ENCODE measurements at regions not wholly inside any gene's neighbourhood (a gene's known extent, or its start where the extent isn't known, plus 50 kb on each side); places are given as distances from the start of the nearest gene placed in this dataset.
"Not testable (repeated sequence)": the region's sequence is repeated elsewhere in the genome, so short reads cannot be mapped to it uniquely, and the experiment has no call there.

- no peak for DNase-seq (ENCODE audit: low read depth in 2 of 2)
Measured at GRCh38 chr16:60013076-60013475, 1279.0 kb upstream of the GOT2 start.

DNA sequence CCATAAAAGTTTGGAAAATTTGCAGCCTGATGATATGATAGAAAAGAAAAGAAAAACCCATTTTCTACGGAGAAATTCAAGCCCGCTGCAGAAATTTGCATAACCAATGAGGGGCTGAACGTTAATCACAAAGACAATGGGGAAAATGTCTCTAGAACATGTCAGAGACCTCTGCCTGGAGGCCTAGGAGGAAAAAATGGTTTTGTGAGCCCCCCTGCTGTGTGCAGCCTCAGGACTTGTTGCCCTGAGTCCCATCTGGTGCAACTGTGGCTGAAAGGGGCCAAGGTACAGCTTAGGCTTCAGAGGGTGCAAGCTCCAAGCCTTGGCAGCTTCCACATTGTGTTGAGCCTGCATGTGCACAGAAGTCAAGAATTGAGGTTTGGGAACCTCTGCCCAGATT, 1267.4 kb upstream of the GOT2 start:
- no peak for DNase-seq (ENCODE audit: low read depth in 2 of 2)

GRCh38 chr16:59997706-59998105, 1263.6 kb upstream of the GOT2 start:
- DNase-seq (ENCODE audit: low read depth in 2 of 2): no peak

DNA sequence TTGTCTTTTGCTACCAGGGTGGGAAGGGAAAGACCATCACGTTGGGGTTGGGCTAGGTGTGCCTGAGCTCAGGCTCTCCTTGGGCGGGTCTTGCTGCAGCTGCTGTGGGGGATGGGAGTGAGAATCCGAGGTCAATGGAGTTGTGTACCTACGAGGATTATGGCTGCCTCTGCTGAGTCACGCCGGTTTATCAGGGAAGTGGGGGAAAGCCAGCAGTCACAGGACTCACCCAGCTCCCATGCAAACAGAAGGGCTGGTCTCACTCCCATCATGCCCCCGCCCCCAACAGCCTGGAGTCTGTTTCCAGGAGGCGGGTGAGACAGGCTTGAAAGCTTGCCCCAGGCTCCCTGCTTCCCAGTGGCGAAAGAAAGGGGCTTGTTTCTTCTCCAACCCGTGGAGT, 1259.0 kb upstream of the GOT2 start:
- no peak for DNase-seq (ENCODE audit: low read depth in 2 of 2)

- no peak for DNase-seq (ENCODE audit: low read depth in 2 of 2)
Measured at GRCh38 chr16:59991171-59991570, 1257.1 kb upstream of the GOT2 start.

DNA sequence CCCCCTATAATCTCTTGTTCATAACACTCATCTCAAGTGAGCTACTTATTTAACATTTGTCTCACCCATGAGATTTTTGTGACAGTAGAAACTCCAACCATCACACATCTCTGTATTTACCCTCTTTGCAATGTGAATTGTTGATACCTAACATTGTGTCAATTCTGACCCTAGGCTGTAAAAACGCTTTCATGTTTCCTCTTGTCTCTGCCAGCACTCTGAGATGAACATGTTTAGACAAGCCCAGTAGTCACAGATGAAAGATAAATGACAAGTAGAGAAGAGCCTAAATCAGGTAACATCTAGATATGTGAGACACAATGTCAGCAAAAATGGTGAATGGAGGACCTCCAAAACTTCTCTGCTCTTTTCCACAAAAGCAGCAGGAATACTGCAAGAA, 1254.5 kb upstream of the GOT2 start:
- DNase-seq (ENCODE audit: low read depth in 2 of 2): no peak

GRCh38 chr16:59975953-59976352, 1241.8 kb upstream of the GOT2 start:
- no peak for DNase-seq (ENCODE audit: low read depth in 2 of 2)

DNA sequence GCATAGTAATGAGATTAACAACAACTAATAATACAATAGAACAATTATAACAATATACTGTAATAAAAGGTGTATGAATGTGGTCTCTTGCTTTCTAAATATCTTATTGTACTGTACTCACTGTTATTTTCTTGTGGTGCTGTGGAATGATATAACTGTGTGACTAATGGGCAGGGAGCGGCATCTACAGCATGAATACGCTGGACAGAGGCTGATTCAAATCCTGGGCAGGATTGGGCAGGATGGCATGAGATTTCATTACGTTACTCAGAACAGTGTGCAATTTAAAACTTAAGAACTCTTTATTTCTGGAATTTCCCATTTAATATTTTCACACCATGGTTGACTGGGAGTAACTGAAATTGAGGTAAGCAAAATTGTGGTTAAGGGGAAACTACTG, 1239.8 kb upstream of the GOT2 start:
- DNase-seq (ENCODE audit: low read depth in 2 of 2): no peak

DNA sequence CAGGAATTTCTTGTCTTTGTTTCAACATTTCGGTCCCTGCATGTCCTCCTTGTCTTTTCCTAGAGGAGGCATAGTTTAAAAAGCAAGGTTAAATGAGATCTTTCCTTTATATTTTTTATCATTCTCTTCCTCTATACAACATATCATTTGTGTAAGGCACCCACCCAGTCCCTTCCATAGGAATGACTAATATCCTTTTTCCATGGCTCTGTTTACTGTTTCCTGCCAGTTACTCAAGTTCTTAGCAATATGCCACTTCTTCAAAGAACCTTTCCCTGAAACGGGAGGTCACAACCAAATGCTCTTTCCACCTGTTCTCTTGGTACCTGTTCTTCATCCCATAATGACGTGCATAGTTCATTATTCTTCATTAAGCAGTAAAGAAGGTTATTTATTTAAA, 1237.1 kb upstream of the GOT2 start:
- no peak for DNase-seq (ENCODE audit: low read depth in 2 of 2)

GRCh38 chr16:59964232-59964924, 1230.3 kb upstream of the GOT2 start:
- DNase-seq (ENCODE audit: low read depth in 2 of 2): no peak

- no peak for DNase-seq (ENCODE audit: low read depth in 2 of 2)
Measured at GRCh38 chr16:59959311-59959710, 1225.2 kb upstream of the GOT2 start.

DNA sequence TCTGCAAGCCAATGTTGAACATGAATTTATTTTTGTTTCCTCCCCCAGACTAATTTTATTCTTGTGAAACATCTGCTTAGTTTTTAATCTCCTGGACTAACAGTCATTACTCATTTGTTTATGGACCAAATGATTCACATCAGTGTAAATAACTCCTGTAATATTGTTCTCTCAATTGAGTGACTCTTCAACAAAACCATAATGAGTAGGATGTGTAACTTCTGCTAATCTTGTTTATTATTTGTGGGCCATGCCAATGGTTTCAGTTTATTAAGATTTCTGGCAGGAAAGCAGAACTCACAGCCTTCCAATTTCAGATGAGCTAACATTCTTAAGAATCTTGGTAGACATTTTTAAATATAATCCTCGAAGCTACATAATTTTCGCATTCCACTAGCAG, 1216.3 kb upstream of the GOT2 start:
- no peak for DNase-seq (ENCODE audit: low read depth in 2 of 2)

DNA sequence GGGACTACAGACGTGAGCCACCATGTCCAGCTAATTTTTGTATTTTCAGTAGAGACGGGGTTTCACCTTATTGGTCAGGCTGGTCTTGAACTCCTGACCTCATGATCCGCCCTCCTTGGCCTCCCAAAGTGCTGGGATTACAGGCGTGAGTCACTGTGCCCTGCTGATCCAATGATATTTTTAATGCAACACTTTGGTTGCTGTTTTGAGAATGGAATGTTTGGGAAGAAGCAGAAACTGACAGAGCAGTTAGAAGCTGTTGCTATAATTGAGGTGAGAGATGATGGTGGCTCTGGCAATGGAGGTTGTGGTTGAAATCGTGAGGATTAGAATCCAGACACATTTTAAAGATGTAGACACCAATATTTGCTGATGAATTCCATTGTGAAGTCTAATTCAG, 1209.9 kb upstream of the GOT2 start:
- not testable (repeated sequence) for DNase-seq (ENCODE audit: low read depth in 2 of 2)

DNA sequence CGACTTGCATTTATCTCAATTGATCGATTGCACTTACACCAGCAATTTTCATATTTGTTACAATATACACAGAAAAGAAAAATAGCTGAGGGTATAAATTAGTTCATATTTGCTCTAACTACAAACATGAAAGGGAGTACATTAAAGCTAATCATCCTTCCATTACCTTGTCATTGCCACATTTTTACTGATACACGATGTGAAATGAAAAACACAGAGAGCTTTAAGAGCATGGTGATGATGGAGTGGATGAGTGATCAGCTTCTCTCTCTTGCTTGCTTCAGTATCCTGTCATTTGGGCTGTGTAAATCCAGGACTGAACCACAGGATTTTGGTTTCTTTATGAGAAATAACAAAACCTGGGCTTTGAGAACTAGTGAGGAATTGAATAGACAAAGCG, 1207.5 kb upstream of the GOT2 start:
- no peak for DNase-seq (ENCODE audit: low read depth in 2 of 2)

- no peak for DNase-seq (ENCODE audit: low read depth in 2 of 2)
Measured at GRCh38 chr16:59920054-59920453, 1185.9 kb upstream of the GOT2 start.

DNA sequence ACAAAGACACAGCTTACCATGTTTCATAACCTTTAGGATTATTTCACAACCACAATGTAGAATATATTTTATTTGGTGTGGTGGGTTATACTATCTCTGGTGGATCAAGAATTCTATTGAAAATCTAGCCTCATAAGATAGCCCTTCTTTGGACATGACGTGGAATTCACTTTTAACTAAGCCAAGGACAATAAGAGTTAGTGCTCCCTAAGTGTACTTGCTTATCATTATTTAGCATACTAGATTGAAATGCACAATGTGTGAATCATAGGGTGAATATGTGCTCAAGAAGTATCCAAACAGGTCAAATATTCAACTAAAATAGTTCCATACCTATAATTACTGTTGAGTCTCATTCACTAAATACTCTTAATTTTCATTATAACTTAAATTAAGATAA, 1179.5 kb upstream of the GOT2 start:
- DNase-seq (ENCODE audit: low read depth in 2 of 2): no peak

- no peak for DNase-seq (ENCODE audit: low read depth in 2 of 2)
Measured at GRCh38 chr16:59909262-59909661, 1175.1 kb upstream of the GOT2 start.

DNA sequence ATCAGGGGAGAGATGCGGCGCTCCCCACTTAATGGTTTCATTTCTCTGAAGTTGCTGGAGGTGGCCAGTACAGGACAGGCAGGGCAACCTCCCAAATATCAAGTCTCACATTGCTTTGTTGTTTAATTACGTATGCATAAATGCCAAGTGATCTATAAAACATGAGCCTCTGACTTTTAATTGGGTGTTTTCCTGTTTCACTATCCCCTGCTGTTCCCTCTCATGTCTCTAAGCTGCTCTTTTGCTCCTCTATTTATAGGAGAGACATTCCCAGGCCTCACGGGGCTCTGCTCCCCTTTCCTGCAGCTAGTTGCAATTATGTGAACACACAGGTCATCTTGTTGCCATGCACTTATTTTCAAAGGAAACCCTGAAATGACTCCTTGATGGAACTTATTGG, 1173.5 kb upstream of the GOT2 start:
- DNase-seq (ENCODE audit: low read depth in 2 of 2): no peak

DNA sequence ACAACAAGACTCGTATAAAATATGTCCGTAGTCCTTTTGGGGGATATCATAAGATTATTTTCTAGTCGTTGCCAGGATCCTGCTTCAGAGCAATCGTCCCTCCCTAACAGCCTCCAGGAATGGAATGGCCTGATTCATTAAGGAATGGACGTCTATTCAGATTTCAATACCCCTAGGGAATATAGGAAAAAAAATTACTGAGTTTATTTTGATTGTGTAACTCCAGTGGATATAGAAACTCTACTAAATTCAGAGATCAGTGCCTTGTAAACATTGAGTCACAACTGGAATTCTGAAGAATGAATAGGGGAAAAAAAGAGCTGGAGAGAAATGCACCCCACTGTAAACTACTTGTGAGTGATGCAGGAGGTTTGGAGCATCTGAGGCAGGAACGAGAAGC, 1171.5 kb upstream of the GOT2 start:
- no peak for DNase-seq (ENCODE audit: low read depth in 2 of 2)

GRCh38 chr16:59905131-59905530, 1171.0 kb upstream of the GOT2 start:
- no peak for DNase-seq (ENCODE audit: low read depth in 2 of 2)

GRCh38 chr16:59899940-59900339, 1165.8 kb upstream of the GOT2 start:
- DNase-seq (ENCODE audit: low read depth in 2 of 2): no peak

- no peak for DNase-seq (ENCODE audit: low read depth in 2 of 2)
Measured at GRCh38 chr16:59892376-59892775, 1158.3 kb upstream of the GOT2 start.

DNA sequence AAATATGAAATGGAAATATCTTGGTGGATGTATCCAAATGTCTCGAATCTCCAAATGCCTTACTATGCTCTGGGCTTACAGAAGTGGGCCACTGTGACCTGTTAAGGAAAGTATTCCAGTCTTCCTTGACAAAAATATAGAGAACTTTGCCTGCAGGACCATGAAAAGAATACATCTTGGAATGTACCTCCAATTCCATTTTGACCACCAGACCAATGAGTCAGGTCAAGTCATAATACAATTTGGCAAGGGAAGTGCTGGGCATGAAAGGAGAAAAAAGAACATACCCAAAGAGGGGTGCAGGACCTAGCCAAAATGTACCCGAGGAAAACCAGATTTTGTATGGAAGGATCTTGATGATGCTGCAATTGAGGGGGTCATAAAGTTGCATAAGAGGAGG, 1153.7 kb upstream of the GOT2 start:
- no peak for DNase-seq (ENCODE audit: low read depth in 2 of 2)

DNA sequence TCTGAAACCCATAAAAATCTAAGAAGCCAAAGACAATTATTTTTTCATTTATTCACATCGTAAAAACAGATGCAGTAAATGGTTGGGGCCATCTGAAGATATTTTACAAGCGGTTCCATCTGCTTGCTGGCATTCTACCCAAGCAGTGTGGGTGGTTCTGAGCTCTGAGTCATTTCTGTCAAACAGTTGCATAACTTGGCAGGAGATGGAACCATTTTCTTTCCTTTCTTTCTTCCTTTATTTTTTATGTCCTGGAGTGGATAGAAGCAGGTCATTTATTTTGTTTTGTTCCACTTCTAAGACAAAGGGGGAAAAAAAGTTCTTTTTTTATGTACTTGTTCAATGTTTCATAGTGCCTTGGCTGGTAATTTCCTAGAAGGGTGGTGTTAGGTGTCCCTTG, 1151.9 kb upstream of the GOT2 start:
- no peak for DNase-seq (ENCODE audit: low read depth in 2 of 2)

Data from stimulated activated CD4-positive, alpha-beta T cell treated with anti-CD3 and anti-CD28 coated beads, Interleukin-1b, Interleukin-23, amount 100 ng/mL, for 1 hour (primary cell).